H9 (cell line): ENCODE measurements at regions not wholly inside any gene's neighbourhood (a gene's known extent, or its start where the extent isn't known, plus 50 kb on each side); places are given as distances from the start of the nearest gene placed in this dataset.

Experiments
- DNase-seq: peaks from one replicate; pipeline ENCODE4 v3.0.0-alpha.2; 2017
- H2AFZ ChIP-seq: one replicate; pipeline ENCODE4 v1.6.1; 2013; ENCODE audit warnings: mild to moderate bottlenecking, low read length, control low read depth, moderate library complexity
- H2AK5ac ChIP-seq: 2 replicates; pipeline ENCODE4 v1.6.1; 2013; ENCODE audit warnings: low read length, control low read depth, mixed read lengths; ENCODE audit not compliant: insufficient read length
- H2BK120ac ChIP-seq: one replicate; pipeline ENCODE4 v1.6.1; 2013; ENCODE audit warnings: low read depth, mild to moderate bottlenecking, low read length, control low read depth, inconsistent platforms; ENCODE audit not compliant: poor library complexity, severe bottlenecking
- H2BK12ac ChIP-seq: 2 replicates; pipeline ENCODE4 v1.6.1; 2013; ENCODE audit warnings: low read length, control low read depth, mixed read lengths, low read depth; ENCODE audit not compliant: insufficient read length
- H2BK15ac ChIP-seq: 2 replicates; pipeline ENCODE4 v1.6.1; 2013; ENCODE audit warnings: low read depth, low read length, control low read depth
- H2BK20ac ChIP-seq: one replicate; pipeline ENCODE4 v1.6.1; 2013; ENCODE audit warnings: low read depth, mild to moderate bottlenecking, low read length, control low read depth, inconsistent platforms; ENCODE audit not compliant: poor library complexity, severe bottlenecking
- H2BK5ac ChIP-seq: 2 replicates; pipeline ENCODE4 v1.6.1; 2013; ENCODE audit warnings: low read length, control low read depth, mixed read lengths; ENCODE audit not compliant: insufficient read length
- H3K14ac ChIP-seq: 2 replicates; pipeline ENCODE4 v1.6.1; 2013; ENCODE audit warnings: low read length, control low read depth; ENCODE audit not compliant: insufficient read depth
- H3K18ac ChIP-seq: 2 replicates; pipeline ENCODE4 v1.6.1; 2013; ENCODE audit warnings: low read depth, mild to moderate bottlenecking, mixed read lengths, low read length, control low read depth; ENCODE audit not compliant: insufficient read length
- H3K23ac ChIP-seq: 2 replicates; pipeline ENCODE4 v1.6.1; 2013; ENCODE audit warnings: low read length, control low read depth, mixed read lengths, low read depth; ENCODE audit not compliant: insufficient read length
- H3K23me2 ChIP-seq: 2 replicates; pipeline ENCODE4 v1.6.1; 2013; ENCODE audit warnings: low read depth, mild to moderate bottlenecking, mixed read lengths, low read length, control low read depth; ENCODE audit not compliant: insufficient read length, poor library complexity, severe bottlenecking
- H3K27ac ChIP-seq: 2 replicates; pipeline ENCODE4 v1.5.1; 2013; ENCODE audit warnings: low read length, control low read depth, mixed read lengths, low read depth; ENCODE audit not compliant: insufficient read length
- H3K27me3 ChIP-seq: 2 replicates; pipeline ENCODE4 v1.6.1; 2013; ENCODE audit warnings: low read length, control low read depth, inconsistent platforms; ENCODE audit not compliant: insufficient read depth
- H3K4ac ChIP-seq: 2 replicates; pipeline ENCODE4 v1.6.1; 2013; ENCODE audit warnings: low read depth, mild to moderate bottlenecking, control low read depth, inconsistent platforms, low read length, moderate library complexity
- H3K4me1 ChIP-seq: 2 replicates; pipeline ENCODE4 v1.6.1; 2013; ENCODE audit warnings: low read length, control low read depth, inconsistent platforms; ENCODE audit not compliant: insufficient read depth
- H3K4me2 ChIP-seq: 2 replicates; pipeline ENCODE4 v1.6.1; 2013; ENCODE audit warnings: low read length, control low read depth, mixed read lengths; ENCODE audit not compliant: insufficient read length, insufficient read depth
- H3K56ac ChIP-seq: 2 replicates; pipeline ENCODE4 v1.6.1; 2013; ENCODE audit warnings: low read depth, mild to moderate bottlenecking, mixed read lengths, low read length, control low read depth; ENCODE audit not compliant: insufficient read length
- H3K79me1 ChIP-seq: 2 replicates; pipeline ENCODE4 v1.6.1; 2013; ENCODE audit warnings: low read depth, mild to moderate bottlenecking, moderate library complexity, low read length, control low read depth, inconsistent platforms; ENCODE audit not compliant: insufficient read depth, poor library complexity, severe bottlenecking
- H3K79me2 ChIP-seq: 2 replicates; pipeline ENCODE4 v1.6.1; 2013; ENCODE audit warnings: low read length, control low read depth, inconsistent platforms; ENCODE audit not compliant: insufficient read depth
- H3K9ac ChIP-seq: 2 replicates; pipeline ENCODE4 v1.6.1; 2013; ENCODE audit warnings: low read length, control low read depth, mixed read lengths; ENCODE audit not compliant: insufficient read length; ENCODE audit errors: extremely low read depth
- H3K9me3 ChIP-seq: one replicate; pipeline ENCODE4 v1.6.1; 2013; ENCODE audit warnings: low read depth, low read length, inconsistent platforms; ENCODE audit not compliant: control insufficient read depth
- H3T11ph ChIP-seq: one replicate; pipeline ENCODE4 v1.6.1; 2013; ENCODE audit warnings: mild to moderate bottlenecking, low read length, control low read depth, inconsistent platforms
- H4K20me1 ChIP-seq: one replicate; pipeline ENCODE4 v1.6.1; 2013; ENCODE audit not compliant: control insufficient read depth, insufficient read length, insufficient read depth
- H4K5ac ChIP-seq: 2 replicates; pipeline ENCODE4 v1.6.1; 2013; ENCODE audit warnings: low read depth, mild to moderate bottlenecking, mixed read lengths, low read length, control low read depth; ENCODE audit not compliant: insufficient read length
- H4K8ac ChIP-seq: replicated peaks from 2 replicates; pipeline ENCODE4 v1.6.1; 2013; ENCODE audit warnings: low read length, control low read depth, mixed read lengths, low read depth; ENCODE audit not compliant: insufficient read length
- H4K91ac ChIP-seq: 2 replicates; pipeline ENCODE4 v1.6.1; 2013; ENCODE audit warnings: low read depth, mild to moderate bottlenecking, moderate library complexity, mixed read lengths, low read length, control low read depth; ENCODE audit not compliant: insufficient read length
- H3K27ac Mint-ChIP-seq, 3 experiments: 2 replicates in 2 of 3; 3 replicates in 1 of 3; pipeline ENCODE4 v1.8.0; 2020 to 2021; ENCODE audit warnings: mixed read lengths in 3 of 3, mild to moderate bottlenecking in 1 of 3, moderate library complexity in 1 of 3
- H3K27me3 Mint-ChIP-seq: 2 replicates; pipeline ENCODE4 v1.8.0; 2021; ENCODE audit warnings: low read depth, mild to moderate bottlenecking, moderate library complexity, mixed read lengths
- H3K36me3 Mint-ChIP-seq, 3 experiments: 2 replicates in 2 of 3; 3 replicates in 1 of 3; pipeline ENCODE4 v1.8.0; 2020 to 2021; ENCODE audit warnings: low read depth in 3 of 3, mixed read lengths in 3 of 3; ENCODE audit not compliant: insufficient read depth in 1 of 3
- H3K4me1 Mint-ChIP-seq, 2 experiments: 2 replicates each; pipeline ENCODE4 v1.8.0; 2020; ENCODE audit warnings: mixed read lengths in 2 of 2
- H3K4me3 Mint-ChIP-seq, 2 experiments: 2 replicates in 1 of 2; 3 replicates in 1 of 2; pipeline ENCODE4 v1.8.0; 2020 to 2021; ENCODE audit warnings: mild to moderate bottlenecking in 2 of 2, mixed read lengths in 2 of 2, moderate library complexity in 1 of 2
- H3K9me3 Mint-ChIP-seq, 2 experiments: 2 replicates in 1 of 2; 3 replicates in 1 of 2; pipeline ENCODE4 v1.8.0; 2020; ENCODE audit warnings: mild to moderate bottlenecking in 2 of 2, mixed read lengths in 2 of 2, moderate library complexity in 1 of 2
- CTCF ChIP-seq: fragments of 200-600 bp; sonication (generic); conservative IDR thresholded peaks from 3 replicates; pipeline ENCODE4 v1.8.0; 2021; ENCODE audit warnings: antibody characterized with exemption, mild to moderate bottlenecking
- WGBS: extraction: QIAGEN DNeasy Blood & Tissue Kit; methylation state at CpG from one replicate; pipeline ENCODE4 v1.1.7; 2013; ENCODE audit warnings: missing lambda C conversion rate, low lambda C conversion rate, mixed read lengths; ENCODE audit not compliant: insufficient read length; ENCODE audit errors: extremely low coverage; 5-methylcytosine and 5-hydroxymethylcytosine counted together

GRCh38 chr15:91789136-91789535 lies 64.4 kb upstream of the SLCO3A1 start:
- H3K36me3 Mint-ChIP-seq = no peaks in the 10 kb centered on the region
- DNase-seq = no peak
- Histone ChIP-seq H4K20me1 (no peaks in the 10 kb centered on the region), H3K4ac (no peak overlapping the region), H2BK20ac (no peak overlapping the region), H3K23ac (no peak overlapping the region), H3K56ac (no peak overlapping the region), H2BK12ac (no peak overlapping the region), H3K14ac (no peak overlapping the region; the same call in 1 of the 2 replicates), H3K79me2 (no peaks in the 10 kb centered on the region), H3K18ac (no peak overlapping the region), H2BK5ac (no peak overlapping the region), H2BK15ac (no peak overlapping the region), H4K91ac (no peak overlapping the region), H2AK5ac (no peak overlapping the region), H3K9ac (no peak overlapping the region), H3K27me3 (no peaks in the 10 kb centered on the region), H4K8ac (no peak overlapping the region), H3K23me2 (no peaks in the 10 kb centered on the region), H2BK120ac (no peak overlapping the region), H4K5ac (no peak overlapping the region), H2AFZ (no peak overlapping the region), H3K4me2 (no peak overlapping the region), H3T11ph (no peak overlapping the region), H3K9me3 (no peaks in the 10 kb centered on the region), H3K4me1 (no peaks in the 10 kb centered on the region), H3K79me1 (no peaks in the 10 kb centered on the region), H3K27ac (no peak overlapping the region)
- no CpG with 5 or more reads among the region's 5 CpGs for WGBS
- H3K4me1 Mint-ChIP-seq = no peaks in the 10 kb centered on the region
- peaks cover 7% of the 10 kb centered on the region for H3K27me3 Mint-ChIP-seq
- no peak for TF ChIP-seq CTCF
- no peak overlapping the region for H3K4me3 Mint-ChIP-seq
- H3K27ac Mint-ChIP-seq = no peak overlapping the region
- H3K9me3 Mint-ChIP-seq = no peaks in the 10 kb centered on the region
